ENCODE measurements at regions not wholly inside any gene's neighbourhood (a gene's known extent, or its start where the extent isn't known, plus 50 kb on each side); places are given as distances from the start of the nearest gene placed in this dataset.
"Not testable (repeated sequence)": the region's sequence is repeated elsewhere in the genome, so short reads cannot be mapped to it uniquely, and the experiment has no call there.

DNA sequence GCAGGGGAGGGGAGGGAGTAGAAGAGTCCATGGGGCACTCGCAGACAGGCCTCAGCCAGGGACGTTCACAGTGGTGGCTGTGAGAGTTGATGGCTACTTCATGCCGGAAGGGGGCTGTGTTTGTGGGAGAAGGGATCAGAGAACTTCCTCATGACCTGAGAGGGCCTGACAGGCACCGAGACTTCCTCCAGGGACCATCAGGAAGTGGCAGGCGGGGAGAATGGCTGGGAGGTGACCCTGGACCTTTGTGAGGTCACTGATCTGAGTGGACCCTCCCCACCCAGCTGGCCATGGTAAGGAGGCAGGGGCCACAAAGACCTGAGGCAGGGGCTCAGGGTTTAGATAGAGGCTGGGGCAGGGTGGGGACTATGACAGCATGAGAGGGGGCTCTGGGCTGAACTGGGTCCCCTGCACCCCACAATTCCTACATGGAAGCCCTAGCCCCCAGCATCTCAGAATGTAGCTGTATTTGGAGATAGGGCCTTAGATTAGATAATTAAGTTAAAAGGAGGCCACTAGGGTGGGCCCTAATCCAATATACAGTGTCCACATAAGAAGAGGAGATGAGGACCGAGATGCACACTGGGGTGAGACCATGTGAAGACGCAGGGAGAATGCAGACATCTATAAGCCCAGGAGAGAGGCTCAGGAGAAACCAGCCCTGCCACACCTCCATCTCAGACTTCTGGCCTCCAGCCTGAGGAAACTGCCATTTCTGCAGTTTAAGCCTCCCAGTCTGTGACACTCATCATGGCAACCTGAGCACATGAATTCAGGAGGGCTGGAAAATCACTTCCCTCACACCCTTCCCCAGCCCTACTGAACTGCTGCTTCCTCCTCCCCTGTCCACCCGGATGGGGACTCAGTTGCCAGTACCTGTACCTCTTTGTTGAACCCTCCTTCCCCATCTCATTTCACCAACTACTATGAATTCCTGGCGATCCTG, 273.9 kb upstream of the ZNF32 start:
- no peak for ATAC-seq
- no peak for DNase-seq (ENCODE audit: low spot score)

- DNase-seq (ENCODE audit: low spot score) (no peak), ATAC-seq (no peak)
Measured at GRCh38 chr10:43921881-43922280, 273.2 kb upstream of the ZNF32 start.

GRCh38 chr10:43921478-43921877, 272.8 kb upstream of the ZNF32 start:
- ATAC-seq, result no peak
- DNase-seq (ENCODE audit: low spot score), result no peak

DNA sequence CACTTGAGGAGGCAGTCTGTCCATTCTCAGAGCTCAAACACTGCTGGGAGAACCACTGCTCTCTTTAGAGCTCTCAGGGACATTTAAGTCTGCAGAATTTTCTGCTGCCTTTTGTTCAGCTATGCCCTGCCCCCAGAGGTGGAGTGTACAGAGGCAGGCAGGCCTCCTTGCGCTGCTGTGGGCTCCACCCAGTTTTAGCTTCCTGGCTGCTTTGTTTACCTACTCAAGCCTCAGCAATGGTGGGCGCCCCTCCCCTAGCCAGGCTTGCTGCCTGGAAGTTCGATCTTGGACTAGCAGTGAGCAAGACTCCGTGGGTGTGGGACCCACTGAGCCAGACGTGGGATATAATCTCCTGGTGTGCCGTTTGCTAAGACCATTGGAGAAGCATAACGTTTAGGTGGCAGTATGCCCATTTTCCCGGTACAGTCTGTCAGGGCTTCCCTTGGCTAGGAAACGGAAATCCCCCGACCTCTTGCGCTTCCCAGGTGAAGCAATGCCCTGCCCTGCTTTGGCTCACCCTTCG, 271.6 kb upstream of the ZNF32 start:
- DNase-seq (ENCODE audit: low spot score); ATAC-seq: not testable (repeated sequence)

DNA sequence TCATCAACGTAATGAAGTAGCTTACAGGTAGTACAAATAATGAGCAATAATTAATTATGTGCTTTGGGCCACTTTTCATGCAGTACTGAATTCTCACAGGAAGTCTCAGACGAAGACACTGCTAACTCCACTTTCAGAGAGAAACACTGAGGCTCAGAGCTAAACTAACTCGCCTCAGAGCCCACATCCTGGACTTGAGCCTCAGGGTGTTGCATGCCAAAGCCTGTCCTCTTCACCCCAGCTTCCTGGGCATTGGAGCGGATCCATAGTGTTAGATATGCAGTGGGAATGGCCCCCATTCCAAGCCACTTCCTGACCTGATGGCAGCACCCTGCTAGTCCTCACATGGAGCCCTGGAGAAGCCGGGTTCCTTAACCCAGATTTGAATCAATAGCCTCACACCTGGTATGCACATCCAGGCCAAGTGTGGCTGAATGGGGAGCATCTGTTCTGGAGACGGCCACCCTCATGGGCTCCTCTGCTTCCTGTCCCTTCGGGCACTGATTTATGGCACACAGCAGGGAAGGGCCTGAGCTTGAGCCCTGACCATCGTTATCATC, 265.1 kb upstream of the ZNF32 start:
- ATAC-seq, result no peak

DNA sequence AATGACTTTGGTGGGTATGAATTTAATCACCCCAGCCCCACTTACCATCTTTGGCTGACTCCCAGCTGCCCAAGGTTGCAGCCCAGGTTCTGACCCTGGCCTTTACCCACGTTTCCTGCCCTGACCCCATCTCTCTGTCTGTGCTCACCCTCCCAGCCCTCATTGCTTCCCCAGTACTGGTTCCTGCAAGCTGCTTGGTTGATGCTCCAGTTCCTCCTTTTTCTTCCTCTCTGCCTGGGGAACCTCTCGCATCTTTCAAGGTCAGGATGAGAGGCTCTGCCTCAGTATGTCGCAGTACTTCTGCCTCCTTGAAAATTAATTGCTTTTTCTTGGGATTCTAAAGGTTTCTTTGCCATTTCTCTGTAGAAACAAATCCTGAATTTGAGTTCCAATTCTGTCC, 263.8 kb upstream of the ZNF32 start:
- DNase-seq (ENCODE audit: low spot score) (no peak), ATAC-seq (no peak)

More for the DNA sequence above, 265.1 kb upstream of the ZNF32 start:
- no peak for DNase-seq (ENCODE audit: low spot score)

GRCh38 chr10:43906490-43906889, 257.8 kb upstream of the ZNF32 start:
- ATAC-seq (no peak), DNase-seq (ENCODE audit: low spot score) (no peak)

DNA sequence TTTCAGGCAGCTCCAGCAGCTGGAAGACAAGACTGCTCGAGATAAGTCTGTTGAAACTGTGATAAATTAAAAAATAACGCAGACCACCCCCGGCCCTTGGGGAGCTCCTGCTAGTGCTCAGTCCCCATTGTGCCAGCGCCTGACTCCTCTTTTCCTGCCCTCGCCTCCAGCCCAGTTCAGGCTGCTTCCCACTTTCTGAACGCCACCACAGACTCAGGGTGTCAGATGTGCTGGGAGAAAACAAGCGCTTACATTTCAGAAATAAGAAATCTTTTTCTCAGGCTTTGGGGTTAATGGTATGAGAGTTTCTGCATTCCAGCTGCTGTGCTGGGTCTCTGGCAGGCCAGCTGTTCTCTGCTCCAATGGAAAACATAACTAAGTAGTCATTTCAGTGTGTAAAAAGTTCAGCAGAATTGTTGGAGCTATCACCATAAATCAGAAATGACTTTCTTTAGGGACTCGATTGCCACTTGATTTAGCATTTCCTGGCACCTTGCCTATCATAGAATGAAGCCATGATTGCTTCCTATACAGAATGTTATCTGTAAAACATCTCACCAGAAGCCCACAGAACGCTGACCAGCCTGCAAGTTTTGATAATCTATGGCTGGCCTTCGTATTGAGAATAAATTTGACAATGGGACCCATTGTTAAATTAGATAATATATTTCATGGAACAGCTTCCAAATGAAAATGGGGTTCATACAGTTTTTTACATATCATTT, 257.0 kb upstream of the ZNF32 start:
- DNase-seq (ENCODE audit: low spot score) (no peak), ATAC-seq (no peak)

DNA sequence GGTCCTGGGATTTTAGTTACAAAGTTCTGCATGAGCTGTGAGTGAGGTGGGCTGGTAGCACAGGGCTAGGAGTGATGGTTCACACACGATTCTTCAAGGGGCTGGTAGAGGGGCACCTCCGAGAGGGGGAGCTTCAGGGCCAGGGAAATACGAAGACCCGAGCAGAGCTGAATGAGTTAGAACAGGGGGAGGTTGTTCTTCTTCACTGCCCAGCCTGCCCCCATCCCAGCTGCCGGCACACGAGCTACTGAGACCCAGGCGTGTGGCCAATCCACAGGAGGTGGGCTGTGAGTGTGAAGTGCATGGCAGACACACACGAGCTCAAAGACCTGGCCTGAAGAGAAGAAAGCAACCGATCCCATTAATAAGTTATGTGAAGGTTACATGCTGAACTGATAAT, 256.2 kb upstream of the ZNF32 start:
- no peak for DNase-seq (ENCODE audit: low spot score)
- ATAC-seq, result no peak

DNA sequence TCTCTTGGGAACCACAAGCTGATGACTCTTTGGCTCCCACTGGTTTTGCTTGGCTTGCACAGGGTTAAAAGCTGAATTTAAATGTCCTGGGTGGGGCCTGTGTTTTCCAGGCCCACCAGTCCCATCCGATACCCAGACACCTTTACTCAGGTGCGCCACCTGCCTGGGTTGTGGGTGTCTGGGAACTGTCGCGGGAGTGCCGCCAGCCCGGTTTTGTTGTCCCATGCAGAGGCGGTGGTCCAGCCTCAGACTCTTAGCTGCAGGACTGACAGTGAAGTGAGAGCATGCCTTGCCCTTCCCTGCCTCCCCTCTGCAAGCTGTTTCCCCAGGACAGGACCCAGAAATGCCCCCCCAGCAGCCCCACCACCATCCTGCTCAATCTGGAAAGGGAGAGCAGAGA, 255.6 kb upstream of the ZNF32 start:
- DNase-seq (ENCODE audit: low spot score) (no peak), ATAC-seq (no peak)

- ATAC-seq, result no peak
- no peak for DNase-seq (ENCODE audit: low spot score)
Measured at GRCh38 chr10:43903451-43903850, 254.8 kb upstream of the ZNF32 start.

- ATAC-seq, result peak; percentile 91
- peak; percentile 68 for DNase-seq (ENCODE audit: low spot score)
Measured at GRCh38 chr10:43902842-43903241, 254.2 kb upstream of the ZNF32 start.

- DNase-seq (ENCODE audit: low spot score) (no peak), ATAC-seq (no peak)
Measured at GRCh38 chr10:43901744-43902504, 253.2 kb upstream of the ZNF32 start.

- DNase-seq (ENCODE audit: low spot score) (no peak), ATAC-seq (no peak)
Measured at GRCh38 chr10:43901302-43901701, 252.6 kb upstream of the ZNF32 start.

- DNase-seq (ENCODE audit: low spot score), result no peak
- no peak for ATAC-seq
Measured at GRCh38 chr10:43900571-43900970, 251.9 kb upstream of the ZNF32 start.

GRCh38 chr10:43899224-43899959, 250.7 kb upstream of the ZNF32 start:
- peak; percentile 46 for ATAC-seq
- DNase-seq (ENCODE audit: low spot score), result no peak

- ATAC-seq, result no peak
- DNase-seq (ENCODE audit: low spot score), result no peak
Measured at GRCh38 chr10:43898592-43898991, 249.9 kb upstream of the ZNF32 start.

DNA sequence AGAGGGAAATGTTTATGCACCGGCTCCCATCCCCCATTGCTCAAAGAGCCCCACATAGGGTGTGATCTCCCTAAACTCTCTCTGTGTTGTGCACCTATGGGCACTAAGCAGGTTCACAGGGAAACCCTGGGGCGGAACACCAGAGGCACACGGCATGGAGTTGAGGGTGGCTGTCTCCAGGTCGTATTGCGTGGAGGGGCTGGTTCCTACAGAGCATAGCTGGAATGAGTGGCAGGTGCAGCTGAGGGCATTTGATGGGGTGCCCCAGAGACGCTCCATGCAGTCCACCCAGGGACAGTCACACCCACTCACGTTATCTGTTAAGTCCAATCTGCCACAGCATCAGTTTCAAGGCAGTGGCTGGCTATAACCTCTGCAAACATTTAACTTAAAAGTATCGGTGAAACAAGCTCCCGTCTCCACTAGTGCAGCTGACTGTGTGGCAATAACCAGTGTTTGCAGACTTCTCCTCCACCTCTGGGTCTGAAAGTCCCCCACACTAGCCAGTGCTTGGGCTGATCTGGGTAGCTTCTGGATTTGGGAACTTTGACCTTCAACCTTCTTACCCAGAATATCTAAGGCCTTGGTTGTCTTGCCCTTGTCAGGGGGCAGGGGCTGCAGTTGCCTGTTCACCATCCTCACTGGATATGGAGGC, 249.2 kb upstream of the ZNF32 start:
- ATAC-seq (no peak), DNase-seq (ENCODE audit: low spot score) (no peak)

GRCh38 chr10:43892062-43892770, 243.5 kb upstream of the ZNF32 start:
- ATAC-seq (no peak), DNase-seq (ENCODE audit: low spot score) (no peak)

All from left lobe of liver (tissue), 2 donors.